Naive thymus-derived CD8-positive, alpha-beta T cell (primary cell): ENCODE measurements at regions not wholly inside any gene's neighbourhood (a gene's known extent, or its start where the extent isn't known, plus 50 kb on each side); places are given as distances from the start of the nearest gene placed in this dataset.
"Not testable (repeated sequence)": the region's sequence is repeated elsewhere in the genome, so short reads cannot be mapped to it uniquely, and the experiment has no call there.

Experiments
- ATAC-seq, 2 donors: fragments of 150-1000 bp; cut with Tn5 transposase in 1 of 2; sonication (Bioruptor Pico), chemical (Tn5 transposase) in 1 of 2; 1 replicate in 1 of 2; 2 replicates in 1 of 2; pipeline ENCODE4 v1.10.0; 2021; ENCODE audit warnings: mild to moderate bottlenecking in 2 of 2, moderate library complexity in 2 of 2
- POLR2A ChIA-PET: fragments of 350-600 bp; sonication (Branson Sonifier 250); formaldehyde crosslinking; loops from one replicate; lab custom pipeline; 2021; ENCODE audit warnings: antibody characterized with exemption; lab: Charles Lee
- DNase-seq, 10 donors: peaks; one replicate each; pipeline versions ENCODE4 v3.0.0 to v3.0.0-alpha.2; 2020 to 2022
- H3K27ac Mint-ChIP-seq, 10 donors: one replicate each; pipeline ENCODE4 v1.8.0; 2020 to 2022; ENCODE audit warnings: mild to moderate bottlenecking in 10 of 10, mixed read lengths in 10 of 10, moderate library complexity in 4 of 10, inconsistent platforms in 1 of 10
- H3K27me3 Mint-ChIP-seq, 5 donors: one replicate each; pipeline ENCODE4 v1.8.0; 2021 to 2022; ENCODE audit warnings: mixed read lengths in 5 of 5
- H3K36me3 Mint-ChIP-seq, 3 donors: one replicate each; pipeline ENCODE4 v1.8.0; 2020 to 2022; ENCODE audit warnings: mixed read lengths in 3 of 3, mild to moderate bottlenecking in 2 of 3, inconsistent platforms in 1 of 3
- H3K4me1 Mint-ChIP-seq, 4 donors: one replicate each; pipeline ENCODE4 v1.8.0; 2021 to 2022; ENCODE audit warnings: mixed read lengths in 4 of 4
- H3K4me3 Mint-ChIP-seq, 10 donors: one replicate each; pipeline ENCODE4 v1.8.0; 2020 to 2022; ENCODE audit warnings: mild to moderate bottlenecking in 10 of 10, mixed read lengths in 10 of 10, moderate library complexity in 6 of 10, inconsistent platforms in 1 of 10
- H3K9me3 Mint-ChIP-seq, 9 donors: one replicate each; pipeline ENCODE4 v1.8.0; 2020 to 2022; ENCODE audit warnings: mixed read lengths in 9 of 9, mild to moderate bottlenecking in 3 of 9, inconsistent platforms in 1 of 9, moderate library complexity in 1 of 9

- H3K4me1 Mint-ChIP-seq: no peaks in the 10 kb centered on the region
- no peaks in the 10 kb centered on the region for H3K27me3 Mint-ChIP-seq
- POLR2A ChIA-PET: no interaction called here
- no peaks in the 10 kb centered on the region for H3K36me3 Mint-ChIP-seq
- ATAC-seq (no peak), DNase-seq (no peak)
- no peak overlapping the region for H3K4me3 Mint-ChIP-seq
- H3K27ac Mint-ChIP-seq: no peak overlapping the region
- H3K9me3 Mint-ChIP-seq: peaks cover 2 to 40% (median 9%) of the 10 kb centered on the region in 9 donors
Observed at GRCh38 chr4:133355633-133356032, 206.5 kb downstream of the PCDH10 start.

GRCh38 chr4:133347409-133347808 is 198.3 kb downstream of the PCDH10 start:
- DNase-seq: no peak
- Mint-ChIP-seq H3K36me3 (no peaks in the 10 kb centered on the region), H3K27ac (no peak overlapping the region), H3K27me3 (no peaks in the 10 kb centered on the region), H3K4me1 (no peaks in the 10 kb centered on the region), H3K9me3 (peaks cover 2 to 37% (median 6%) of the 10 kb centered on the region in 9 donors), H3K4me3 (no peak overlapping the region)
- ATAC-seq: no peak
- POLR2A ChIA-PET: no interaction called here

GRCh38 chr4:133324491-133324890 is 175.4 kb downstream of the PCDH10 start:
- Mint-ChIP-seq H3K27me3 (no peaks in the 10 kb centered on the region), H3K36me3 (no peaks in the 10 kb centered on the region), H3K9me3 (peaks cover 0 to 15% (median 4%) of the 10 kb centered on the region in 9 donors), H3K27ac (no peak overlapping the region), H3K4me1 (no peaks in the 10 kb centered on the region), H3K4me3 (no peak overlapping the region)
- no peak for ATAC-seq
- no peak for DNase-seq
- POLR2A ChIA-PET: no interaction called here

- Mint-ChIP-seq H3K4me1 (no peaks in the 10 kb centered on the region), H3K27ac (no peak overlapping the region), H3K9me3 (peaks cover 0 to 6% (median 3%) of the 10 kb centered on the region in 9 donors), H3K27me3 (no peaks in the 10 kb centered on the region), H3K4me3 (no peak overlapping the region), H3K36me3 (no peaks in the 10 kb centered on the region)
- POLR2A ChIA-PET: no interaction called here
- ATAC-seq: no peak
- no peak for DNase-seq
Observed at GRCh38 chr4:133323670-133324069, 174.6 kb downstream of the PCDH10 start.

GRCh38 chr4:133320576-133321170 is 171.6 kb downstream of the PCDH10 start:
- Mint-ChIP-seq H3K36me3 (no peaks in the 10 kb centered on the region), H3K4me3 (no peak overlapping the region)
- POLR2A ChIA-PET: no interaction called here

GRCh38 chr4:133316909-133317308 is 167.8 kb downstream of the PCDH10 start:
- POLR2A ChIA-PET: no interaction called here
- no peaks in the 10 kb centered on the region for H3K36me3 Mint-ChIP-seq

More at GRCh38 chr4:133320576-133321170, 171.6 kb downstream of the PCDH10 start:
- no peak for ATAC-seq
- H3K27me3 Mint-ChIP-seq: no peaks in the 10 kb centered on the region
- H3K27ac Mint-ChIP-seq: no peak overlapping the region
- no peak for DNase-seq
- H3K9me3 Mint-ChIP-seq: peaks cover 0 to 5% (median 0%) of the 10 kb centered on the region in 9 donors
- H3K4me1 Mint-ChIP-seq: no peaks in the 10 kb centered on the region

GRCh38 chr4:133314991-133315390 is 165.9 kb downstream of the PCDH10 start:
- POLR2A ChIA-PET: no interaction called here
- Mint-ChIP-seq H3K4me3 (no peak overlapping the region), H3K27ac (no peak overlapping the region), H3K27me3 (no peaks in the 10 kb centered on the region), H3K9me3 (peaks cover 0 to 6% (median 0%) of the 10 kb centered on the region in 9 donors), H3K4me1 (no peaks in the 10 kb centered on the region), H3K36me3 (no peaks in the 10 kb centered on the region)
- ATAC-seq: no peak
- no peak for DNase-seq

More at GRCh38 chr4:133316909-133317308, 167.8 kb downstream of the PCDH10 start:
- Mint-ChIP-seq H3K4me3 (no peak overlapping the region), H3K9me3 (peaks cover 0 to 6% (median 0%) of the 10 kb centered on the region in 9 donors), H3K27ac (no peak overlapping the region), H3K27me3 (no peaks in the 10 kb centered on the region), H3K4me1 (no peaks in the 10 kb centered on the region)
- ATAC-seq (no peak), DNase-seq (no peak)

- POLR2A ChIA-PET: no interaction called here
- Mint-ChIP-seq H3K27ac (no peak overlapping the region), H3K4me3 (no peak overlapping the region), H3K9me3 (peaks cover 0 to 3% (median 0%) of the 10 kb centered on the region in 9 donors), H3K27me3 (no peaks in the 10 kb centered on the region), H3K4me1 (no peaks in the 10 kb centered on the region), H3K36me3 (no peaks in the 10 kb centered on the region)
- DNase-seq (no peak), ATAC-seq (no peak)
Observed at GRCh38 chr4:133287396-133287795, 138.3 kb downstream of the PCDH10 start.

- Mint-ChIP-seq H3K9me3 (peaks cover 0 to 10% (median 2%) of the 10 kb centered on the region in 9 donors), H3K4me1 (no peaks in the 10 kb centered on the region), H3K27me3 (no peaks in the 10 kb centered on the region), H3K27ac (no peak overlapping the region), H3K4me3 (no peak overlapping the region), H3K36me3 (no peaks in the 10 kb centered on the region)
- DNase-seq (no peak), ATAC-seq (no peak)
- POLR2A ChIA-PET: no interaction called here
Observed at GRCh38 chr4:133278591-133278990, 129.5 kb downstream of the PCDH10 start.

GRCh38 chr4:133277940-133278339 is 128.8 kb downstream of the PCDH10 start:
- H3K36me3 Mint-ChIP-seq, POLR2A ChIA-PET, ATAC-seq: not testable (repeated sequence)

GRCh38 chr4:133275246-133275645 is 126.2 kb downstream of the PCDH10 start:
- no peak overlapping the region for H3K4me3 Mint-ChIP-seq
- H3K36me3 Mint-ChIP-seq: no peaks in the 10 kb centered on the region
- no peaks in the 10 kb centered on the region for H3K27me3 Mint-ChIP-seq
- H3K27ac Mint-ChIP-seq: no peak overlapping the region
- peaks cover 0 to 10% (median 2%) of the 10 kb centered on the region in 9 donors for H3K9me3 Mint-ChIP-seq
- DNase-seq (no peak), ATAC-seq (no peak)
- POLR2A ChIA-PET: no interaction called here
- H3K4me1 Mint-ChIP-seq: no peaks in the 10 kb centered on the region

More at GRCh38 chr4:133277940-133278339, 128.8 kb downstream of the PCDH10 start:
- not testable (repeated sequence) for H3K27ac Mint-ChIP-seq, DNase-seq, H3K27me3 Mint-ChIP-seq, H3K4me3 Mint-ChIP-seq, H3K4me1 Mint-ChIP-seq
- H3K9me3 Mint-ChIP-seq: peaks cover 0 to 10% (median 2%) of the 10 kb centered on the region in 9 donors

GRCh38 chr4:133273401-133273800 is 124.3 kb downstream of the PCDH10 start:
- Mint-ChIP-seq H3K27me3 (no peaks in the 10 kb centered on the region), H3K9me3 (peaks cover 0 to 13% (median 2%) of the 10 kb centered on the region in 9 donors), H3K36me3 (no peaks in the 10 kb centered on the region), H3K4me1 (no peaks in the 10 kb centered on the region), H3K27ac (no peak overlapping the region), H3K4me3 (no peak overlapping the region)
- POLR2A ChIA-PET: no interaction called here
- DNase-seq: no peak
- no peak for ATAC-seq

- Mint-ChIP-seq H3K36me3 (no peaks in the 10 kb centered on the region), H3K27ac (no peak overlapping the region), H3K4me1 (no peaks in the 10 kb centered on the region), H3K4me3 (no peak overlapping the region), H3K27me3 (no peaks in the 10 kb centered on the region), H3K9me3 (peaks cover 0 to 5% (median 0%) of the 10 kb centered on the region in 9 donors)
- POLR2A ChIA-PET: no interaction called here
- DNase-seq: no peak
- no peak for ATAC-seq
Observed at GRCh38 chr4:133270021-133270570, 121.0 kb downstream of the PCDH10 start.

- no peaks in the 10 kb centered on the region for H3K36me3 Mint-ChIP-seq
- H3K27ac Mint-ChIP-seq: no peak overlapping the region
- POLR2A ChIA-PET: no interaction called here
- H3K4me1 Mint-ChIP-seq: no peaks in the 10 kb centered on the region
- no peaks in the 10 kb centered on the region for H3K27me3 Mint-ChIP-seq
- H3K4me3 Mint-ChIP-seq: no peak overlapping the region
- peaks cover 0 to 3% (median 0%) of the 10 kb centered on the region in 9 donors for H3K9me3 Mint-ChIP-seq
- ATAC-seq (no peak), DNase-seq (no peak)
Observed at GRCh38 chr4:133268205-133268604, 119.1 kb downstream of the PCDH10 start.
